ENCODE measurements at regions not wholly inside any gene's neighbourhood (a gene's known extent, or its start where the extent isn't known, plus 50 kb on each side); places are given as distances from the start of the nearest gene placed in this dataset.

DNA sequence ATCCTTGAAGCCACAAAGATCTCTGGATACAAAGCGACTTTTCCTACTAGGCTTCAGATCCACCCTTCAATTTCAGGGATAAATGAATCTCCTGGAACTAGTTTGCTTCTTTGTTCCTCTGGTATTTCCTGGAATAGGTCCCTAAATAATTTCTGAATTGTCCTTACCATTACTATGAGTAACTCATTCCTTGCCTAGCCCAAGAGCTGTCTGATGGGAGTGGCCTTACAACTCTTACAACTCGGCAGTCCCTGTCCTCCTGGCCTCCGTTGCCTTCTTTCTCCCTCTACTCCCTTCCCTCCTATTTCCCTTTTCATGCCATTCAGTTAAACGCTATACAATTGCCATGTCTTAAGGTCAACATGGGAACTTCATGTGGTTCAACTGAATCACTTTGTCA lies 98.2 kb upstream of the FHL2 start (continued):
- TF ChIP-seq, protein P1, sequence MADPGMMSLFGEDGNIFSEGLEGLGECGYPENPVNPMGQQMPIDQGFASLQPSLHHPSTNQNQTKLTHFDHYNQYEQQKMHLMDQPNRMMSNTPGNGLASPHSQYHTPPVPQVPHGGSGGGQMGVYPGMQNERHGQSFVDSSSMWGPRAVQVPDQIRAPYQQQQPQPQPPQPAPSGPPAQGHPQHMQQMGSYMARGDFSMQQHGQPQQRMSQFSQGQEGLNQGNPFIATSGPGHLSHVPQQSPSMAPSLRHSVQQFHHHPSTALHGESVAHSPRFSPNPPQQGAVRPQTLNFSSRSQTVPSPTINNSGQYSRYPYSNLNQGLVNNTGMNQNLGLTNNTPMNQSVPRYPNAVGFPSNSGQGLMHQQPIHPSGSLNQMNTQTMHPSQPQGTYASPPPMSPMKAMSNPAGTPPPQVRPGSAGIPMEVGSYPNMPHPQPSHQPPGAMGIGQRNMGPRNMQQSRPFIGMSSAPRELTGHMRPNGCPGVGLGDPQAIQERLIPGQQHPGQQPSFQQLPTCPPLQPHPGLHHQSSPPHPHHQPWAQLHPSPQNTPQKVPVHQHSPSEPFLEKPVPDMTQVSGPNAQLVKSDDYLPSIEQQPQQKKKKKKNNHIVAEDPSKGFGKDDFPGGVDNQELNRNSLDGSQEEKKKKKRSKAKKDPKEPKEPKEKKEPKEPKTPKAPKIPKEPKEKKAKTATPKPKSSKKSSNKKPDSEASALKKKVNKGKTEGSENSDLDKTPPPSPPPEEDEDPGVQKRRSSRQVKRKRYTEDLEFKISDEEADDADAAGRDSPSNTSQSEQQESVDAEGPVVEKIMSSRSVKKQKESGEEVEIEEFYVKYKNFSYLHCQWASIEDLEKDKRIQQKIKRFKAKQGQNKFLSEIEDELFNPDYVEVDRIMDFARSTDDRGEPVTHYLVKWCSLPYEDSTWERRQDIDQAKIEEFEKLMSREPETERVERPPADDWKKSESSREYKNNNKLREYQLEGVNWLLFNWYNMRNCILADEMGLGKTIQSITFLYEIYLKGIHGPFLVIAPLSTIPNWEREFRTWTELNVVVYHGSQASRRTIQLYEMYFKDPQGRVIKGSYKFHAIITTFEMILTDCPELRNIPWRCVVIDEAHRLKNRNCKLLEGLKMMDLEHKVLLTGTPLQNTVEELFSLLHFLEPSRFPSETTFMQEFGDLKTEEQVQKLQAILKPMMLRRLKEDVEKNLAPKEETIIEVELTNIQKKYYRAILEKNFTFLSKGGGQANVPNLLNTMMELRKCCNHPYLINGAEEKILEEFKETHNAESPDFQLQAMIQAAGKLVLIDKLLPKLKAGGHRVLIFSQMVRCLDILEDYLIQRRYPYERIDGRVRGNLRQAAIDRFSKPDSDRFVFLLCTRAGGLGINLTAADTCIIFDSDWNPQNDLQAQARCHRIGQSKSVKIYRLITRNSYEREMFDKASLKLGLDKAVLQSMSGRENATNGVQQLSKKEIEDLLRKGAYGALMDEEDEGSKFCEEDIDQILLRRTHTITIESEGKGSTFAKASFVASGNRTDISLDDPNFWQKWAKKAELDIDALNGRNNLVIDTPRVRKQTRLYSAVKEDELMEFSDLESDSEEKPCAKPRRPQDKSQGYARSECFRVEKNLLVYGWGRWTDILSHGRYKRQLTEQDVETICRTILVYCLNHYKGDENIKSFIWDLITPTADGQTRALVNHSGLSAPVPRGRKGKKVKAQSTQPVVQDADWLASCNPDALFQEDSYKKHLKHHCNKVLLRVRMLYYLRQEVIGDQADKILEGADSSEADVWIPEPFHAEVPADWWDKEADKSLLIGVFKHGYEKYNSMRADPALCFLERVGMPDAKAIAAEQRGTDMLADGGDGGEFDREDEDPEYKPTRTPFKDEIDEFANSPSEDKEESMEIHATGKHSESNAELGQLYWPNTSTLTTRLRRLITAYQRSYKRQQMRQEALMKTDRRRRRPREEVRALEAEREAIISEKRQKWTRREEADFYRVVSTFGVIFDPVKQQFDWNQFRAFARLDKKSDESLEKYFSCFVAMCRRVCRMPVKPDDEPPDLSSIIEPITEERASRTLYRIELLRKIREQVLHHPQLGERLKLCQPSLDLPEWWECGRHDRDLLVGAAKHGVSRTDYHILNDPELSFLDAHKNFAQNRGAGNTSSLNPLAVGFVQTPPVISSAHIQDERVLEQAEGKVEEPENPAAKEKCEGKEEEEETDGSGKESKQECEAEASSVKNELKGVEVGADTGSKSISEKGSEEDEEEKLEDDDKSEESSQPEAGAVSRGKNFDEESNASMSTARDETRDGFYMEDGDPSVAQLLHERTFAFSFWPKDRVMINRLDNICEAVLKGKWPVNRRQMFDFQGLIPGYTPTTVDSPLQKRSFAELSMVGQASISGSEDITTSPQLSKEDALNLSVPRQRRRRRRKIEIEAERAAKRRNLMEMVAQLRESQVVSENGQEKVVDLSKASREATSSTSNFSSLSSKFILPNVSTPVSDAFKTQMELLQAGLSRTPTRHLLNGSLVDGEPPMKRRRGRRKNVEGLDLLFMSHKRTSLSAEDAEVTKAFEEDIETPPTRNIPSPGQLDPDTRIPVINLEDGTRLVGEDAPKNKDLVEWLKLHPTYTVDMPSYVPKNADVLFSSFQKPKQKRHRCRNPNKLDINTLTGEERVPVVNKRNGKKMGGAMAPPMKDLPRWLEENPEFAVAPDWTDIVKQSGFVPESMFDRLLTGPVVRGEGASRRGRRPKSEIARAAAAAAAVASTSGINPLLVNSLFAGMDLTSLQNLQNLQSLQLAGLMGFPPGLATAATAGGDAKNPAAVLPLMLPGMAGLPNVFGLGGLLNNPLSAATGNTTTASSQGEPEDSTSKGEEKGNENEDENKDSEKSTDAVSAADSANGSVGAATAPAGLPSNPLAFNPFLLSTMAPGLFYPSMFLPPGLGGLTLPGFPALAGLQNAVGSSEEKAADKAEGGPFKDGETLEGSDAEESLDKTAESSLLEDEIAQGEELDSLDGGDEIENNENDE (IDR thresholded peaks at IDR 0.05; ENCODE audit: insufficient replicate concordance, low read length), result no peak
- TF ChIP-seq ZNF274 (IDR thresholded peaks at IDR 0.05; ENCODE audit: borderline replicate concordance, extremely low read depth, low read length) (no peak), BACH1 (IDR thresholded peaks at IDR 0.05; ENCODE audit: low read length) (no peak), EP300 (IDR thresholded peaks at IDR 0.05; ENCODE audit: borderline replicate concordance in 1 of 2, low read depth in 2 of 2, low read length in 2 of 2) (no peak), CHD1 (IDR thresholded peaks at IDR 0.05; ENCODE audit: low read depth, low read length) (no peak), CBX5 (IDR thresholded peaks at IDR 0.05; ENCODE audit: low read depth, low read length) (no peak), TAF1 (IDR thresholded peaks at IDR 0.05; ENCODE audit: low read depth, low read length) (no peak), JUN (IDR thresholded peaks at IDR 0.05; ENCODE audit: low read depth, low read length) (no peak), MAFK (IDR thresholded peaks at IDR 0.05; ENCODE audit: low read depth, low read length) (no peak), POLR2A (IDR thresholded peaks at IDR 0.05; ENCODE audit: control extremely low read depth in 1 of 2, low read depth in 2 of 2, low read length in 2 of 2) (no peak)
- TF ChIP-seq, protein P2, sequence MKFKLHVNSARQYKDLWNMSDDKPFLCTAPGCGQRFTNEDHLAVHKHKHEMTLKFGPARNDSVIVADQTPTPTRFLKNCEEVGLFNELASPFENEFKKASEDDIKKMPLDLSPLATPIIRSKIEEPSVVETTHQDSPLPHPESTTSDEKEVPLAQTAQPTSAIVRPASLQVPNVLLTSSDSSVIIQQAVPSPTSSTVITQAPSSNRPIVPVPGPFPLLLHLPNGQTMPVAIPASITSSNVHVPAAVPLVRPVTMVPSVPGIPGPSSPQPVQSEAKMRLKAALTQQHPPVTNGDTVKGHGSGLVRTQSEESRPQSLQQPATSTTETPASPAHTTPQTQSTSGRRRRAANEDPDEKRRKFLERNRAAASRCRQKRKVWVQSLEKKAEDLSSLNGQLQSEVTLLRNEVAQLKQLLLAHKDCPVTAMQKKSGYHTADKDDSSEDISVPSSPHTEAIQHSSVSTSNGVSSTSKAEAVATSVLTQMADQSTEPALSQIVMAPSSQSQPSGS (IDR thresholded peaks at IDR 0.05; ENCODE audit: low read length), result no peak
